ENCODE measurements at regions not wholly inside any gene's neighbourhood (a gene's known extent, or its start where the extent isn't known, plus 50 kb on each side); places are given as distances from the start of the nearest gene placed in this dataset.

DNA sequence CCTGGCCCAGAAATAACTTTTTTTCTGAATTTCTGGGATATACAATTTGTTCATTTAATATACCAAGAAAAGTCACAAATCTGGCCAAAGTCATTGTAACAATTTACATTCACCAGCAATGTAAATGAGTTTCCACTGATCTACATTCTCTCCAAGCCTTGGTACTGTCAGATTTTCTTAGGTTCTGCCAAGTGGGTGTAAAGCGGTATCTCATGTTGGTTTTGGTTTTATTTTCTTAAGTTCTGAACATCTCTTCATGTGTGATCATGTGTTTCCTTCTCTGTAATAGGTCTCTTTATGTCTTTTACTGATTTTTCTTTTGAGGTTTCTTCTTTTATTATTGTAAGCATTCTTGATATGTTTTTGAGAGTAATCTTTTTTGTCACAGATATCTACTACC lies 235.6 kb upstream of the COL8A1 start (continued):
- TF ChIP-seq, protein P1, sequence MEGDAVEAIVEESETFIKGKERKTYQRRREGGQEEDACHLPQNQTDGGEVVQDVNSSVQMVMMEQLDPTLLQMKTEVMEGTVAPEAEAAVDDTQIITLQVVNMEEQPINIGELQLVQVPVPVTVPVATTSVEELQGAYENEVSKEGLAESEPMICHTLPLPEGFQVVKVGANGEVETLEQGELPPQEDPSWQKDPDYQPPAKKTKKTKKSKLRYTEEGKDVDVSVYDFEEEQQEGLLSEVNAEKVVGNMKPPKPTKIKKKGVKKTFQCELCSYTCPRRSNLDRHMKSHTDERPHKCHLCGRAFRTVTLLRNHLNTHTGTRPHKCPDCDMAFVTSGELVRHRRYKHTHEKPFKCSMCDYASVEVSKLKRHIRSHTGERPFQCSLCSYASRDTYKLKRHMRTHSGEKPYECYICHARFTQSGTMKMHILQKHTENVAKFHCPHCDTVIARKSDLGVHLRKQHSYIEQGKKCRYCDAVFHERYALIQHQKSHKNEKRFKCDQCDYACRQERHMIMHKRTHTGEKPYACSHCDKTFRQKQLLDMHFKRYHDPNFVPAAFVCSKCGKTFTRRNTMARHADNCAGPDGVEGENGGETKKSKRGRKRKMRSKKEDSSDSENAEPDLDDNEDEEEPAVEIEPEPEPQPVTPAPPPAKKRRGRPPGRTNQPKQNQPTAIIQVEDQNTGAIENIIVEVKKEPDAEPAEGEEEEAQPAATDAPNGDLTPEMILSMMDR (IDR thresholded peaks at IDR 0.05; ENCODE audit: poor library complexity, severe bottlenecking) = no peak

- TF ChIP-seq, protein P1 (IDR thresholded peaks at IDR 0.05; ENCODE audit: poor library complexity, severe bottlenecking) = no peak
- no peak for TF ChIP-seq RAD21 (conservative IDR thresholded peaks at IDR 0.05)
- no peak for TF ChIP-seq TAF1 (IDR thresholded peaks at IDR 0.05; ENCODE audit: low read depth)
- no peak for TF ChIP-seq EP300 (conservative IDR thresholded peaks at IDR 0.05; ENCODE audit: poor library complexity, severe bottlenecking)
- TF ChIP-seq POLR2AphosphoS5 (IDR thresholded peaks at IDR 0.05) = no peak
- no peak for TF ChIP-seq EZH2 (IDR thresholded peaks at IDR 0.05; ENCODE audit: borderline replicate concordance, insufficient read depth, low read length, poor library complexity, severe bottlenecking)
Measured at GRCh38 chr3:99400352-99400751, 238.0 kb upstream of the COL8A1 start.

GRCh38 chr3:99396651-99397275 lies 241.6 kb upstream of the COL8A1 start:
- H3F3A ChIP-seq (ENCODE audit: insufficient read depth, low read length, poor library complexity, severe bottlenecking) = no peaks in the 10 kb centered on the region
- H3K4me3 ChIP-seq (ENCODE audit: low read length) = no peak overlapping the region
- no peak overlapping the region for H3K4me2 ChIP-seq (ENCODE audit: low read length)
- no peaks in the 10 kb centered on the region for H4K20me1 ChIP-seq (ENCODE audit: insufficient read depth)
- H2AFZ ChIP-seq (ENCODE audit: low read depth, low read length) = no peak overlapping the region
- TF ChIP-seq MXI1 (conservative IDR thresholded peaks at IDR 0.05; ENCODE audit: poor library complexity, severe bottlenecking) (no peak), EZH2 (IDR thresholded peaks at IDR 0.05; ENCODE audit: borderline replicate concordance, insufficient read depth, low read length, poor library complexity, severe bottlenecking) (no peak), RAD21 (conservative IDR thresholded peaks at IDR 0.05) (no peak), SMC3 (conservative IDR thresholded peaks at IDR 0.05; ENCODE audit: poor library complexity) (no peak), EP300 (conservative IDR thresholded peaks at IDR 0.05; ENCODE audit: poor library complexity, severe bottlenecking) (no peak), TAF1 (IDR thresholded peaks at IDR 0.05; ENCODE audit: low read depth) (no peak), REST (IDR thresholded peaks at IDR 0.05; ENCODE audit: borderline replicate concordance) (no peak), POLR2AphosphoS5 (IDR thresholded peaks at IDR 0.05) (no peak)
- TF ChIP-seq, protein P1 (IDR thresholded peaks at IDR 0.05; ENCODE audit: poor library complexity, severe bottlenecking) = no peak
- no peak overlapping the region for H3K27ac ChIP-seq (ENCODE audit: low read length)
- no peaks in the 10 kb centered on the region for H3K9me3 ChIP-seq (ENCODE audit: low read length)
- no peak overlapping the region for H3K9ac ChIP-seq (ENCODE audit: low read length)
- no peaks in the 10 kb centered on the region for H3K9me2 ChIP-seq (ENCODE audit: insufficient read depth, low read length)
- H3K79me2 ChIP-seq (replicated peaks; ENCODE audit: insufficient read depth, low read length) = no peaks in the 10 kb centered on the region
- H3K27me3 ChIP-seq (ENCODE audit: insufficient read depth, low read depth, low read length) = no peaks in the 10 kb centered on the region
- H3K36me3 ChIP-seq (ENCODE audit: insufficient read depth, low read length) = no peaks in the 10 kb centered on the region

More at GRCh38 chr3:99400352-99400751, 238.0 kb upstream of the COL8A1 start:
- H3K4me3 ChIP-seq (ENCODE audit: low read length) = no peak overlapping the region
- no peak overlapping the region for H3K27ac ChIP-seq (ENCODE audit: low read length)
- no peak overlapping the region for H3K9ac ChIP-seq (ENCODE audit: low read length)
- no peaks in the 10 kb centered on the region for H3K36me3 ChIP-seq (ENCODE audit: insufficient read depth, low read length)
- H3K4me2 ChIP-seq (ENCODE audit: low read length) = no peak overlapping the region
- no peaks in the 10 kb centered on the region for H3K27me3 ChIP-seq (ENCODE audit: insufficient read depth, low read depth, low read length)
- H3F3A ChIP-seq (ENCODE audit: insufficient read depth, low read length, poor library complexity, severe bottlenecking) = no peaks in the 10 kb centered on the region
- no peaks in the 10 kb centered on the region for H3K79me2 ChIP-seq (replicated peaks; ENCODE audit: insufficient read depth, low read length)
- no peaks in the 10 kb centered on the region for H3K9me2 ChIP-seq (ENCODE audit: insufficient read depth, low read length)
- H4K20me1 ChIP-seq (ENCODE audit: insufficient read depth) = no peaks in the 10 kb centered on the region
- no peaks in the 10 kb centered on the region for H3K9me3 ChIP-seq (ENCODE audit: low read length)
- no peak overlapping the region for H2AFZ ChIP-seq (ENCODE audit: low read depth, low read length)

Measured in neural cell (in vitro differentiated cells).